SK-N-MC (cell line): ENCODE measurements at regions not wholly inside any gene's neighbourhood (a gene's known extent, or its start where the extent isn't known, plus 50 kb on each side); places are given as distances from the start of the nearest gene placed in this dataset.

Source experiments
- EZH2 ChIP-seq: fragments of 200-600 bp; sonication (generic); IDR thresholded peaks from one replicate; pipeline ENCODE4 v1.6.1; 2017; ENCODE audit warnings: antibody characterized with exemption
- FOXP2 ChIP-seq: optimal IDR thresholded peaks from 2 replicates; pipeline ENCODE3; 2011; ENCODE audit warnings: mild to moderate bottlenecking, moderate library complexity; ENCODE audit not compliant: insufficient read depth; ENCODE audit errors: extremely low read length, control extremely low read depth
- POLR2AphosphoS5 ChIP-seq: IDR thresholded peaks from 2 replicates; pipeline ENCODE4 v1.6.1; 2012; ENCODE audit warnings: mild to moderate bottlenecking, low read depth, low read length, borderline replicate concordance

DNA sequence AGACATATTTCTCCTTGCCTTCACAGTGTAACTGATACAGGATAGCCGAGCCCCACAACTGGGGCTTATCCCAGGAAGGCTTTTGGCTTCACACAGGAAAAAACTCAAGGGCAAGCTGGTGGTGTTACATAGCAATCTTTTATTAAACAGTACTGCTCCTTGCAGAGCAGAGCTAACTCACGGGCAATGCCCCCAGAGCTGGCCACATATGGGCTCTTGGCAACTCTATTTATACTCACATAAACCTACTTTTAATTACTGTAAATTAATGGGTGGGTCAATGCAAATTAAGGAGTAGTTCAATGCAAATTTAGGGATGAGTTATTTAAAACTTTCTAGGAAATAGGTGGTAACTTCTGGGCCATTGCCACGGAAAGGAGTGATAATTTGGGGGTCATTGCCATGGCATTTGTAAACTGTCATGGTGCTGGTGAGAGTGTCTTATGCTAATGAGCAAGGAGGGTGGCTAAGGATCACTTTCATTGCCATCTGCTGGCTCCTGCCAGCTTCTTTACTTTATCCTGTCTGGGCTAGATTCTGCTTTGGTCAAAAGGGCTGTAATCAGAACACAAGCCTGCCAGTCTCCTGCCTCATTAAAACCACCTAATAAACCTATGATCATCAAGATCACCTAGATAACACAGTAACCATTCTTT, 288.8 kb downstream of the CENPC start:
- no peak for TF ChIP-seq EZH2
- no peak for TF ChIP-seq POLR2AphosphoS5
- TF ChIP-seq FOXP2: no peak
